ENCODE measurements at regions not wholly inside any gene's neighbourhood (a gene's known extent, or its start where the extent isn't known, plus 50 kb on each side); places are given as distances from the start of the nearest gene placed in this dataset.

DNA sequence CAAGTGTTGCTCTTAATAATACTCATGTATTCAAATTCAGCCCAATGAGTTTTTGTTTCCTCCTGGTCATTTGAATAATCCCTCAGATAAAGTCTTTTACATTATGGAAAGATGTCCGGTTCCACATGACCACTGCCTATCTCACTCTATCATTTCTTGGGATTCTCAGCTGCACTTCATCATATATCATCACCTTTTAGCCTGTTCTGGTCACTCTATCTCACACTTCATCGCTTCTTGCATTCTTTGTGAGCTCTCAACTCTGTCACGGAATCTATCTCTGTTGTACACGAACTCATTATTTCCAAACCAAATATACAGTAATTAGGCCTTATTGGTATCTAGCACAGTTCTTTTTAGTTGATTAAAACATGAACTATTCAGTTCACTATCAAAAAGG, 126.9 kb upstream of the HAND2 start:
- TF ChIP-seq POLR2AphosphoS5 (IDR thresholded peaks at IDR 0.05; ENCODE audit: low read depth): no peak
- TF ChIP-seq CTCF (IDR thresholded peaks at IDR 0.05; ENCODE audit: insufficient read depth, low read length): no peak
- TF ChIP-seq GABPA (IDR thresholded peaks at IDR 0.05; ENCODE audit: low read depth): no peak
- no peak for TF ChIP-seq SPI1 (IDR thresholded peaks at IDR 0.05; ENCODE audit: borderline replicate concordance, low read depth)
- TF ChIP-seq REST (IDR thresholded peaks at IDR 0.05; ENCODE audit: insufficient replicate concordance, low read depth): no peak

All from HL-60 (cell line).